ENCODE measurements at regions not wholly inside any gene's neighbourhood (a gene's known extent, or its start where the extent isn't known, plus 50 kb on each side); places are given as distances from the start of the nearest gene placed in this dataset.

DNA sequence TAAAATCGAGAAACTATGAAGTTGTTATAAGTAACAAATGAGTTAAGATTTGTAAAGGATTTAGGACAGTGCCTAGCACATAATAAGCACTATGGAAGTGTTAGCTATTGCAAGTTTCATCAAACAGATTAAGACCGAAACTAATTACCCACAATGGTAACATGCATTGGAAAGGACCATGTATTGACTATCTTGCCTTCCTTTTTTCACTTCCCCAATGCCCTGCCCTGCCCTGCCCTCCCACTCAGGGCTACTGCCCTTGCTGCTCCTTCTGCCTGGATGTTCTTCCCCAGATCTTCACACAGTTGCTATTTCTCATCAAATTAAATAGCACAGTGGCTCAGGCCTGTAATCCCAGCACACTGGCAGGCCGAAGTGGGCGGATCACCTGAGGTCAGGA, 202.1 kb upstream of the PSMD7 start:
- DNase-seq, result peak; percentile 15

DNA sequence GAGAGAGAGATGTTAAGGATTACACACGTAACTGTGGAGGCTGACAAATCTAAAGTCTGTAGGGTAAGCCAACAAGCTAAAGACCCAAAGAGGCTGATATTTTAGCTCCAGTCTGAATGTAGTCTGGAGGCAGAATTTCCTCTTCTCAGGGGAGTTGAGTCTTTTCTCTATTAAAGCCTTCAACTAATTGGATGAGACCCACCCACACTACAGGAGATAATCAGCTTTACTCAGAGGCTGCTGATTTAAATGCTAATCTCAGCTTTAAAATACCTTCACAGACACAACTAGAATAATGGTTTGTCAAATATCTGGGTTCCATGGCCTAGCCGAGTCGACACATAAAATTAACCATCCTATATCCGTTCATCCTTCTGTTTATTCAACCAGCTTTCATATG, 204.3 kb upstream of the PSMD7 start:
- DNase-seq, result no peak

DNA sequence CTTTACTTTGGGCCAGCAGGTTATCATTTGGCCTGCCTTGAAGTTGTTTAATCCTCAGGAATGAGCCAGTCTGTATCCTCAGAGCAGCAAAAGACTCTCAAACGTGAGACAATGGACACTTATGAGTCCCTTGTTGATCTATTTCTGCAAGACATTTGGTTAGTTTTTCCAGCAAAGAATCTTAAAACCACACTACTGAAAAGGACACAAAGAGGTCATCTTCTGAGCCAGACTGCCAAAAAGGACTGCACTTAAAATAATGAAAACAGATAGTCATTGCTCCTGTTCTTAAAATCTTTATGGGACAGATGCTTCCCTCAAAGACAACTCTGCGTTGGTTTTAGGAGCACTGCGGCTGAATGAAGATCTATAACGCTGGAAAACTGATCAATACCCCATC, 205.7 kb upstream of the PSMD7 start:
- no peak for DNase-seq

DNA sequence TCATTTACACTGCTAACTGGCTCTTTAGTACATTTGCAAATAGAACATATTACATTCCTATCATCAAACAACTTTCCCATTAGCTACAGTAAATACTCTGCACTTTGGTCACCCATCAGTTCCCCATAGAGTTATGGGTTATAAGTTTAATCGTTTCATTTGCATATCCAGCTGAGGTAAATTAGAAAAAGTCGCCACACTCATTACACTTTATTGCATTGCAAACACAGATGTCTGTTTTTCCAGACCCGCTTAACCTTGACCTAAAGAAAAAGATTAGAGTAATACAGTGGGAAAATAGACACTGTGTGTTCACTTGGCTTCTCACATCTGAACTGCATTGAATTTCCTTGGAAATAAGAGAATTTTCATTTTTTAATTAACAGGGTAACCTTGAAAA, 213.1 kb upstream of the PSMD7 start:
- DNase-seq, result no peak

DNA sequence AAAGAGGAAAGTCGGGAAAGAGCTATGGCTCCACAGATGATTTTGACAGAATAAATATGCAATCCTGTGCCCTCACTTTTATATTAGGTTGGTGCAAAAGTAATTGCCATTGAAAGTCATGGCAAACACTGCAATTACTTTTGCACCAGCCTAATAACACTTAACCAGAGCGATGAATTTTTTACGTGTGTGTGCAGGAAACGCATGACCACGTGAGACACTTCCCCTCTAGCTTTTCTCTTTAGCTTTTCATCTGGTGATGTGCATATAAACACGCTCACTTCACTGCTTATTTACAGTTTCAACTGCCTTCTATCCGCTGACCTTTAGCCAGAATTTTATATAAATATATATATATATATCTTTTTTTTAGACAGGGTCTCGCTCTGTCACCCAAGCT, 216.3 kb upstream of the PSMD7 start:
- DNase-seq, result no peak

DNA sequence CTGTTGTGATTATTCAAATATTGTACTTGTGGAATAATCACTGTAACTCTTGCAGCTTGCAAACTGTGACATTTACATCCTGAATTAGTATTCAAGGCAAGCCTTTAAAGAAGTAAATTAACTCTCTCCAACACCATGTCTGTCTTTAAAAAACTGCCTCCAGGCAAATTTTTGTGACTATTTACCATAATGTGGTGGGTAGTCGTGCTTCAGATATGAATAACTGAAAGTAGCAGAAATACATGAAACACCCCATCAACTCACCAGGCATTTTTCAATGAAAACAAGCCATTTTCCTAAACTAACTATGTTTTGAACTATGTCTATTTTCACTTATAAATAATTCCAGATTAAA, 217.4 kb upstream of the PSMD7 start:
- no peak for DNase-seq

DNA sequence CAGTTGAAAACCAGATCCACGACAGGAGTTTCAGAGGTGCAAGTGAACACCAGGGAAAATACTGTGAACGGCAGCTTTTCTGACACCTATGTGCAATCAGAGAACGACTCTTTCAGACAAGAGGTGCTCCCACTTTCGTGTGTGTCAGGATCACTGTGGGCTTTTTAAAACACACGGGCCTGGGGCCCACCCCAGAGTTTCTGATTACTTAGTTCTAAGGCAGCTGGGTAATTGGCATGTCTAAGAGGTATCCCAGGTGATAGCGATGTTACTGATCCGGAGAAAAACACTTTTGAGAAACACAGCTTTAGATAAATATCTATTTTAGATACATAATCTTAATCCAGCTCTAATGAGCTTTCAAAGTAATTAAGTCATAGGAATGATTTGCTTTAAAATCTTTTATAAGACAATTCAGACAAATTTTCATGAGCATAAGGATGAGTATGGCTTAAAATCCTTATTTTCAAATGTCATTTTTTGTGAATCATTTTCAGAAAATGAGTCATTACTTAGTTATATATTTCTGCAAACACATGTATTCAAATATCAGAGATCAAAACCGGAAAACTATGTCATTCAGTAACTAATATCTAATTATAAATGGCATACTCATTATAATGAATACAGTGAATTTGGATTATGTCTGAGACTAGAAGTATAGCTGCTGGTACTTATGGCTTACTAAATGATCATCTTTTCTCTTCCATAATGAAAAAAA, 217.9 kb upstream of the PSMD7 start:
- DNase-seq, result no peak

DNA sequence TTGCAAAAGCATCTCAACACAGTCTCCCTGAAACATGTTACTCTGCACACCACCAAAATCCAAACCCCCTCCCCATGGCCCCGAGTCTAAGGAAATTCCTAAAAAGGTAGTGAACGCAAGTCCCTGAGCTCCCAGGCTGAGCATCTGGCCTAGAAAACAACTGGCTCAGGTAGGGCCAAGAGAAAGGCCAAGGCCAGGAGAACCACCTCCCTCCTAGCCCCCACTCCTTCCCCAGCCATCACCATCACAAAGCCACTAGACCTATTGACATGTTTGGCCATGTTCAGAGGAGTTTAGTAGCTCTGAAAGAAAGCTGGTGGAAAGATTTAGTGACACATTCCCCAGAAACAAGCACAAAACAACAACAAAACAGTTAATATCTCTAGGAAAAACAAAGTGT, 220.0 kb upstream of the PSMD7 start:
- DNase-seq, result no peak

DNA sequence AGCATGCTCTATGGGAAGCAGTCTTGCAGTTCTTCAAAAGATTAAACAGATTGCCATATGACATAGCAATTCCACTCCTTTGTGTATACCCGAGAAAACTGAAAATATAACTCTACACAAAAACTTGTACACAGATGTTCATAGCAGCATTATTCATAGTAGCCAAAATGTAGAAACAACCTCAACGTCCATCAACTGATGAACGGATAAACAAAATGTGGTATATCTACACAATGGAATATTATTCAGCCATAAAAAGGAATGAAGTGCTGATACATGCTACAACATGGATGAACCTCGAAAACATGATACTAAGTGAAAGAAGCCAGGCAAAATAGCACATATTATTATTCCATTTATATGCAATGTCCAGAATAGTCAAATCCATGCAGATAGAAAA, 221.2 kb upstream of the PSMD7 start:
- no peak for DNase-seq

DNA sequence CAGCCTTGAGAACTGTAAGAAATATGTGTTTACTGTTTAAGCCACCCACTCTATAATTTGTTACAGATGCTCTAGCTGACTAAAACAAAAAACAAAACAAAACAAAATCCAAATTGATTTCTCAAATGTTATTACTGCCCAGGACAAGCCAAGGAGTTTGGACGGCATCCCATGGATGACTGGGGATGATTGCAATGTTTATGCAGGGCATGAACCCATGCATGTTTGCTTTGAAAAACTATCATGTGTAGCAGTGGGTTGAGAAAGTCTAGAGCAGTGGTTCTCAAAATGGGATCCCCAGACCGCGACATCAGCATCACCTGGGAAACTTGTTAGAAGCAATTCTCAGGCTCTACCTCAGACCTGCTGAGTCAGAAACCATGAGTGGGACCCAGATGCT, 223.2 kb upstream of the PSMD7 start:
- DNase-seq, result no peak

DNA sequence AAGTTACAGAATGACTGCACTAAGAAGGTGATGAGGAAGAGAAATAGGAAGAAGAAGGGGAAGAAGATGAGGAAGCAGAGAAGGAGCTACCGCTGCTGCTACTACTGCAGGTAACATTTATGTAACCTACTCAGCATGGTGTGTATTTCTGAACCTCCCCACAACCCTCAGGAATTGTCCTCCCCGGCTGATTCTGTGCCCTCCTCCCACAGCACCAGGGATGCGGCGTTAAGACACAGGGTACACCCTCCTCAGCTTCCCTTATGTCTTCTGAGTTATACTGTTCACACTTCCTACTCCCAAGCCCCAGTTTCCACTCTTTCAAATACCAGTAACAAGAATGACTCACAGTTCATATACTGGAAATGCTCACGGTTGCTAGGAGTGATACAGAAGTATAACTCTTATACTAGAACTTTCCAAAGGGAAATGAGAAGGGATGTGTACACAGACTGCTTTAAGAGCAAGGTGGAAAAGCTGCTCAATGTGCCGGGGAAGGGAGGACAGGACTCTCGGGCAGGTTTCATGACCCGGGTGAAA, 224.5 kb upstream of the PSMD7 start:
- no peak for DNase-seq

DNA sequence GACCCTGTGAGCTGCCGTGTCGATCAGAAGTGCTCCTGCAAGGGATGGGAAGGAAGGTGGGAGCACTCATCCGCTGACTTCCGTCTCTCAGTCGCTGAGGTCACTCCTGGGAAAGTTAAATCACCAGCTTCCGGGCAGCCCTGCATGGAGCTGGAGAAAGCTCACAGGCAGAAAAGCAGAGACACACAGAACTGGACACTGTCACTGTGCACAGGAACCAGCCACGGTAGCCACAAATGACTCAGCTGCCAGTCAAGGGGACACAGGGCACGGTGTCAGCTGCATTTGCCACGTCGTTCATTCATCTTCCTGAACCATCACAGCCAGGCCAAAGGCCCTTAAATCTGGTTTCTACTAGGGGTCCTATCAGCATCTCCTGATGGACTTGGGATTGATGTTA, 226.4 kb upstream of the PSMD7 start:
- DNase-seq, result no peak

DNA sequence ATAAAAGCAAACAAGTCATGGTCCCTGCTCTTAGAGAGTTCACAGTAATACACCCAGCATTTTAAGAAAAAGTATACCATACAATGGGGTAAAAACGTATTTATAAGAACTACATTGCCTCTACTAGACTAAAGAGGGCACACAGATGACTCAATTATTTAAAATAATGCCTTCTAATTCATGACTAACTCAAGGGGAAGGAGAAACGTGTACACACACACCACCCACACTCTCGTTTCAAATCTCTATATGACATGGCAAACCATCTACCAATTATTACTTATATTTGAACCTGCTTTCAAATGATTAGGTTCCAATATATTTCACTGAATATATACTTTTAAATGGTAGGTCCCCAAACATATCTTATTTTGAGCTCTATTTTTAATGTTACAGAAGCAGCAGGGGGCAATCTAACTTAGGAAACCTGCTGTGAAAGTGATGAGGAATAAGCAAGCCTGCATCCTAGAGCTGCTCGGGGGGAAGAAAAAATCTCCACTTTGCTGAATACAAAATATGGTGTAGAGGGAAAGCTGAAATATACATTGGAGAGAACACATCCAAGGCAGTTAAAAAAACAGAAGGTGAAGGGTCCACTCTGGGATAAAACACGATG, 232.4 kb upstream of the PSMD7 start:
- no peak for DNase-seq

DNA sequence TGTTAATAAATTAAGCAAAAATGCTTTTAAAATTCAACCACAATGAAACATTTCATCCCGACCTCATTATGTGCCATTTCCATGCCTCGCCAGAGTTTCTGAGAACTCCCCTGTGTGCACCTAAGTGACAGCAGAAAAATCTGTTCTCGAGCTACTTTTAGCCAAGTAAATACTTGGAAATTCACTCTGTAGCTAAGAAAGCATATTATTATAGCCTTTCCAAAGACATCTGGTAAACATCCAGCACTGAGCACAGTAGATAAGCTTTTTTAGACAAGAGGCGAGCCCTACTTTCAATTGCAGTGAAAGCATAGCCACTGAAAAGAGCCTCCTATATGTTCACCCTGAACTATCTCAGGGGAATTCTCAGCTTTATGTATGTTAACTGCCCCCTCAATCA, 242.8 kb upstream of the PSMD7 start:
- no peak for DNase-seq

DNA sequence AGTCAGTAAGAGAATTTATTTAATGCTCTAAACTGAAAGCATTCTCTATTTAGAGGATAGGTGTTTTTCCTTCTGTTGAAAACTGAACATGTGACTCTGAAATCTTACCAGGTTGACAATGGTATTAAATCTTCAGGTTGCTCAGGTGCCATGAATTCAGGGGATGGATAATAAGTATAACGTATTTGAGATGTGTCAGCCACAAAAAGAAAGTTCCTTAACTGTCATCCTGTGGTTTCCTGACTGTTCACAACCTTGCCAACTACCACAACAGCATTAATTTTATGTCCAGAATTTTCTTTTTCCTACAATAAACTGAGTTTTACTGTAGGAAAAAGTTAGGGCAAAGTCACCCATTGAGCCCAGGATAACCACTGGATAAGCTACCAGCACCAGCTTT, 243.3 kb upstream of the PSMD7 start:
- DNase-seq, result no peak

DNA sequence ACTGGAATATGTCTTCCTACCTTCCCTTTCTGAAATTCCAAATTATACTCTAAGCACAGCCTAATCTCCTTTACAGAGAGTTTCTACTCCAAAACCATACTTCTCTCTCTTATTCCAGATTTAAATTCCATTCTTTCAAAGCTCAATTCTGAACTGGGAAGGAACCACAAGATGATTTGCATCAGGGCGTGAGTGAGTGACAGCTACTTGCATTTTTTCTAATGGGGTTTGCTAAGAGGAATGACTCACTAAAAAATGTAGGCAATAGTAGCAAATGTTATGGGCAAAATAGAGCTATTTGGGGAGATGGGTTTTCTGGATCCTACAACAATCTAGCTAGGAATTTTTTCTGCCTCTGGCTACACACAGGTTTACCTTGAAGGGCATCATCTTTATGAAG, 244.6 kb upstream of the PSMD7 start:
- DNase-seq, result no peak

DNA sequence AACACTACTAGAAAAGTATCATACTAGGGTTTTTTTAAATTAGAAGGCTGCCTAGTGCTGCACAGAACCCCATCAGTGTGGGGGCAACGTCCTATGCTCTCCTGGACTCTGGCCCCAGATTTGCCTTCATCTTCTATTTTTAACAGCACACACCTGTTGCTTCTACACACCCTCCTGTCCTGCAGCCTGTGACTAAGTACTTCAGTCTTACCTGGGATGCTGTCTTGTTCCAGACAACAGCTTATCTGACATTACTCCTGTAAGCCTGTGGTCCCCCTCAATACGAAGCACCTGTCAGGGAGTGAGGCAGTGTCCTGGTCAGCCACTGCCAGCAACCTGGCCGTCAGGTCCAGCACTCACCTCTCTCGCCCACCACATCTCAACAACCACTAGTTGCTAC, 247.6 kb upstream of the PSMD7 start:
- DNase-seq, result no peak

DNA sequence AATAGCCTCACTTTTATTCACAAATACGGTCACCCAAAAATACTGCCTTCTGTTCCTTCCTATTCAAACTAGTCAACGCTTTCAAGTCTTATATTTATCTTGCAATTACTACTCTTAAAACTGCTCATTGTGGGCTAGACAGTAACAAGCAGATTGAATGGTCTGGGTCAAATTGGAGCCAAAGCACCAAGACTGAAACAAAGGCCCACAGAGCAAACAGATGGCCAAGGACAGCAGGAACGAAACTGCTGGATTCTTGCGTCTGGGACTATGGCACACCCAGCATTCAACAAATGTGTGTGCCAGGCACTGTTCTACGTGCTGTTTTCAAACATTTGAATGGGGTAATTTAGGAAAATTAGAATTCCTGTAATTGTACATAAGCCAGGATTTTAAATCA, 250.1 kb upstream of the PSMD7 start:
- DNase-seq, result no peak

DNA sequence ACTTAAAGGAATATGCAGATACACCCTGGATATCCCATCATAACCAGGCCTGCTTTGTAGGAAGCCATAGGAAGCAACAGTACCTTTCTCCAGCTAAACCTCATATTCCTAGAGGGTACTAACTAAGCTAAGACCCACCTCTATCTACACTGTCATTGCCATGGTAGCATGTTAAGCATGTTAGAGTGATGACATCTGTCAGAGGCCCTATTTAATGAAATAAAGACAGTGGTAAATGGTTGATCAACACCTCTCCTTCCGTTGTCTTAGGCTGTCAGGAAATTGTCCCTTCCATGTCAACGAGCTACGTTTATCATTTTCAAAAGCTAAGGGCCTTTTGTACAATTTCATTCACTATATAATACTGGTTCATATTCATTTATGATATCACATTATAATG, 251.1 kb upstream of the PSMD7 start:
- DNase-seq, result no peak

DNA sequence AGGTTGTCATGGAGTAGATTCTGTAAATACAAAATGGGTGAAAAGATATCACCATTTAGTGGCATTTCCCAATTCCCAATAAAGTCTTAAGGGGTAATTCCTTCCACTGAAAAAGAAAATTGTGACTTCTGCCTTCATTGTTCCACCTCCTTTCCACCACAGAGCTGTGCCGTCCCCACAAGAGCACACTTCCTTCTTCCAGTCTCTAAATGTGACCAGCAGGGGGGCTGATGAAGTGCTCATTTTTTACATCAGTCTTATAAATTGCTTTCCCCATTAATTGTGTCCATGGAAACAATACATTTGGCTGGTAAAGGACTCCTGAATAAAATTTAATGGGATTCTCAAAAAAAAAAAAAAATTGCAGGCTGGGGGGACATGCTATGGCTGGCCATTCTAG, 260.8 kb upstream of the PSMD7 start:
- DNase-seq, result peak; percentile 23

DNA sequence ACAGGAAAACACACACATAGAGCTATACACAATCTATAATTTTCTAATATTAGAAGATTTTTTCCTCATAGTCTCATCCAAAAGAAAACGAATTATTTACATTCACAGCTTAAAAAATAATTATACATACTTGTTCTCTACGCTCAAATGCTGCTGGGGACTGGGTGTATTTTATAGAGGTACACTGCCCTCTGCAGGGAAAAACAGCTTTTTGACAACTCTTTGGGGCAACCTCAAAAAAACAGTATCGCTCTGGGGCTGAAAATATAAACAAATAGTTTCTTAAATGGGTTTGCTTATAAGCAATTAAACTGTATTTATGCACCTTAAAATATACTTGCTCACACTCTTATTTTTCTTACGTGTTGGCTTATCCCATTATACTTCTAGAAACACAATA, 261.8 kb upstream of the PSMD7 start:
- DNase-seq, result peak; percentile 31

DNA sequence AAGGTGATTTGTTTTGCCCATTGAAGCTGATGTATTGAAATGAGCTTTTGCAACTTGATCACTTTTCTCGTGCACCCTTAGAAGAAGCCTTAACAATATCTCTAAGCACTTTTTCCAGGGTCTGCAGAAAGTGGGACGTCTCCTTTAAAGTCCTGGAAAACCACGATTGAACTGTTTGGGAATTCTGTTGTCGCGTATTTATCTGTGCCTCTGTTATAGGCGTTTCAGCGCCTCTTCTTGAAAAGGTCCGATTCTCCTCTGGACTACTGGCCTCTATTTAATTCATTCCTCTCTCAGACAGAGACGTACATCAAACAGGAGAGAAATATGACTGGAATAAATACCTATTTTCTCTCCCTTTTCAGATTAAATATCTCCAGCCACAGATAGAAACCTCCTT, 262.4 kb upstream of the PSMD7 start:
- no peak for DNase-seq

DNA sequence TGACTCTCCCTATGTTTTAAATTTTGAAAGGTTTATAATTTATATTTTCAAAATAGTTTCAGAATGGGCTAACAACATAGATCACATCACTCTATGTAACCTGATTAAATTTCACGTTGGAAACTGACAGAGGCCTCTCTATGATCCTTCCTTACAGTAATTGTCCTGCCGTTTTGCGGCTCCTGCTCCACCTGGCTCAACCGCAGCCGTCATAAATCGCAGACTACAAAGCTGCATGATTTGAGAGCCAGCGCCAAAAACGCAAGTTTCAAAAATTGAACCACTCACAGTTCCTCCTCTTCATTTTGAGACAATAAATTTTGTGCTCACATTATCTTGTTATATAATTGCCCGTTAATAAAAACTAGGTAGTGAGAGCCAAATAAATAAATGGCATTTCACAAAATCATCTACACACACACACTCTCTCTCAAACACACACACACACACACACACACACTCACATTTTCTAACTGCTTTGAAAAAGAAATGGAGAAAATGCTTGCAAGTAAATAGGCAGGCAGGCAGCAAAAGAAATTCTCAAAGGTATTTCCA, 263.1 kb upstream of the PSMD7 start:
- DNase-seq, result no peak

DNA sequence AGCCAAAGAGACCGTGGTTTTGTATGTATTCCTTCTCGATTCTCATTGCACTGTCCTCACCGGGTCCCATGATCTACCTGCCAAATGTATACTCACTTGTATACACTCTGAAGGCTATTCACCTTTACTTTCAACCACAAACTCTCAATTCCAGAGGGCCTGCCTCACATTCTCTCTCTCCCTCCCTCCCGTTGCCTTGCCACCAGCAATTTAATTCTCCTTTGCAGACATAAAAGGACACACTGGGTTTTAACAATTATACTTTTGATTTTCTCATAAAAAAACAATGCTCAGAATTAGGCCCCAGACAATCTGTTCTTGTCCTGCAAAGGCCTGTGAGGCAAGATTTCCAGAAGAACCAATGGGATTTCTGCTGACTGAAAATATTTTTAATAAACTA, 265.1 kb upstream of the PSMD7 start:
- DNase-seq, result no peak
